GM18907 (cell line): ENCODE measurements at regions not wholly inside any gene's neighbourhood (a gene's known extent, or its start where the extent isn't known, plus 50 kb on each side); places are given as distances from the start of the nearest gene placed in this dataset.
A peak's percentile ranks its signal among the peaks of the same experiment; 100 is the strongest.

Experiments
- ATAC-seq: cut with Tn5 transposase; IDR thresholded peaks from one replicate; pipeline ENCODE4 v1.9.1; 2021; ENCODE audit warnings: mild to moderate bottlenecking, moderate library complexity; ENCODE audit not compliant: unreplicated experiment

- ATAC-seq, result no peak
These were observed 329.3 kb downstream of the ACTL7B start for GRCh38 chr9:108526518-108526917.

- no peak for ATAC-seq
These were observed 330.6 kb downstream of the ACTL7B start for GRCh38 chr9:108525186-108525585.

- no peak for ATAC-seq
These were observed 334.7 kb downstream of the ACTL7B start for GRCh38 chr9:108521063-108521590.

- ATAC-seq, result no peak
These were observed 336.3 kb downstream of the ACTL7B start for GRCh38 chr9:108519437-108519836.

- ATAC-seq, result no peak
These were observed 338.0 kb downstream of the ACTL7B start for GRCh38 chr9:108517651-108518365.

- ATAC-seq, result no peak
These were observed 339.4 kb downstream of the ACTL7B start for GRCh38 chr9:108516391-108516790.

GRCh38 chr9:108515856-108516255 lies 339.9 kb downstream of the ACTL7B start:
- ATAC-seq, result no peak

- no peak for ATAC-seq
These were observed 343.2 kb downstream of the ACTL7B start for GRCh38 chr9:108512426-108513173.

- ATAC-seq, result no peak
These were observed 344.5 kb downstream of the ACTL7B start for GRCh38 chr9:108511307-108511706.

GRCh38 chr9:108496846-108497245 lies 358.9 kb downstream of the ACTL7B start:
- no peak for ATAC-seq

- no peak for ATAC-seq
These were observed 366.2 kb downstream of the ACTL7B start for GRCh38 chr9:108489567-108489966.

- ATAC-seq, result no peak
These were observed 369.0 kb downstream of the ACTL7B start for GRCh38 chr9:108486831-108487230.

GRCh38 chr9:108484468-108484867 lies 371.3 kb downstream of the ACTL7B start:
- no peak for ATAC-seq

- ATAC-seq, result no peak
These were observed 372.1 kb downstream of the ACTL7B start for GRCh38 chr9:108483676-108484075.

- ATAC-seq, result no peak
These were observed 375.7 kb downstream of the ACTL7B start for GRCh38 chr9:108479989-108480652.

GRCh38 chr9:108478431-108479332 lies 377.1 kb downstream of the ACTL7B start:
- peak; percentile 79 for ATAC-seq

GRCh38 chr9:108477529-108478006 lies 378.2 kb downstream of the ACTL7B start:
- no peak for ATAC-seq

- no peak for ATAC-seq
These were observed 379.2 kb downstream of the ACTL7B start for GRCh38 chr9:108476574-108476973.

- ATAC-seq, result no peak
These were observed 380.0 kb downstream of the ACTL7B start for GRCh38 chr9:108475813-108476212.

GRCh38 chr9:108474356-108474755 lies 381.4 kb downstream of the ACTL7B start:
- ATAC-seq, result no peak
